GM12878 (cell line): ENCODE measurements at regions not wholly inside any gene's neighbourhood (a gene's known extent, or its start where the extent isn't known, plus 50 kb on each side); places are given as distances from the start of the nearest gene placed in this dataset.

Source experiments
- ATAC-seq: fragments of 200-7000 bp; cut with Tn5 transposase; 3 replicates; pipeline ENCODE4 v1.9.1; 2020; ENCODE audit warnings: mild to moderate bottlenecking, moderate library complexity
- BruUV-seq: library from RNA; stranded (reverse); fragments of 400-500 nt; replicated peaks from 2 replicates; lab custom pipeline; 2021; lab: Mats Ljungman, UMichigan
- CTCF ChIA-PET: fragments of 300-600 bp; sonication (Branson Sonifier 250); formaldehyde crosslinking; extraction: SDS; loops from one replicate; lab custom pipeline; 2021; ENCODE audit warnings: inconsistent platforms; lab: Yijun Ruan, JAX
- POLR2A ChIA-PET: fragments of 350-600 bp; formaldehyde crosslinking; extraction: SDS; loops from one replicate; lab custom pipeline; 2021; ENCODE audit warnings: inconsistent platforms; lab: Charles Lee
- RAD21 ChIA-PET: fragments of 300-600 bp; sonication (Branson Sonifier 250); formaldehyde crosslinking; loops from one replicate; lab custom pipeline; 2023; ENCODE audit warnings: antibody characterized with exemption; ENCODE audit not compliant: unreplicated experiment; lab: Charles Lee
- SMC1A ChIA-PET: fragments of 300-600 bp; sonication (Branson Sonifier 250); formaldehyde crosslinking; loops from one replicate; lab custom pipeline; 2023; ENCODE audit not compliant: unreplicated experiment, uncharacterized antibody; lab: Charles Lee
- DNase-seq: peaks from one replicate; pipeline ENCODE4 v3.0.0-alpha.2; 2011; ENCODE audit warnings: low read depth, low spot score
- FAIRE-seq: peaks from 3 replicates; lab custom pipeline; 2011; peaks lifted over from hg19 to GRCh38; lab: Jason Lieb, UNC
- H2AFZ ChIP-seq: 2 replicates; pipeline ENCODE4 v1.6.0; 2011; ENCODE audit warnings: low read depth, low read length, control low read depth; ENCODE audit not compliant: control insufficient read depth
- H3K27ac ChIP-seq: 2 replicates; pipeline ENCODE4 v1.5.1; 2011; ENCODE audit warnings: control low read depth; ENCODE audit not compliant: control insufficient read depth, insufficient read depth
- H3K27me3 ChIP-seq, 2 experiments: replicated peaks in 1 of 2; 2 replicates each; pipeline versions ENCODE4 v1.6.0 to v1.6.1; 2011; ENCODE audit warnings: low read length in 1 of 2; ENCODE audit not compliant: control insufficient read depth in 2 of 2, insufficient read depth in 2 of 2
- H3K36me3 ChIP-seq, 2 experiments: 2 replicates each; pipeline ENCODE4 v1.5.1; 2011; ENCODE audit warnings: low read length in 1 of 2; ENCODE audit not compliant: control insufficient read depth in 2 of 2, insufficient read depth in 2 of 2
- H3K4me1 ChIP-seq: 2 replicates; pipeline ENCODE4 v1.6.1; 2011; ENCODE audit warnings: mild to moderate bottlenecking, low read length, moderate library complexity, mixed read lengths; ENCODE audit not compliant: control insufficient read depth, insufficient read depth
- H3K4me2 ChIP-seq: 2 replicates; pipeline ENCODE4 v1.6.0; 2011; ENCODE audit warnings: control low read depth; ENCODE audit not compliant: control insufficient read depth, insufficient read depth
- H3K4me3 ChIP-seq: fragments of 200-600 bp; sonication (generic); 2 replicates; pipeline ENCODE4 v1.5.1; 2016
- H3K79me2 ChIP-seq: 2 replicates; pipeline ENCODE4 v1.6.0; 2011; ENCODE audit warnings: low read length; ENCODE audit not compliant: control insufficient read depth, insufficient read depth
- H3K9ac ChIP-seq: 2 replicates; pipeline ENCODE4 v1.8.0; 2011; ENCODE audit warnings: low read length, control low read depth, mixed read lengths; ENCODE audit not compliant: control insufficient read depth, insufficient read depth
- H3K9me3 ChIP-seq: replicated peaks from 3 replicates; pipeline ENCODE4 v1.5.1; 2011; ENCODE audit warnings: mild to moderate bottlenecking, low read length; ENCODE audit not compliant: control insufficient read depth, insufficient read depth
- H4K20me1 ChIP-seq: 2 replicates; pipeline ENCODE4 v1.6.0; 2011; ENCODE audit not compliant: control insufficient read depth, insufficient read depth
- CREB1 ChIP-seq: IDR thresholded peaks from 2 replicates; pipeline ENCODE4 v1.6.1; 2012; ENCODE audit warnings: low read depth, mild to moderate bottlenecking, inconsistent platforms
- DPF2 ChIP-seq: fragments of 450-650 bp; IDR thresholded peaks from 2 replicates; pipeline ENCODE4 v1.6.1; 2017; ENCODE audit warnings: mild to moderate bottlenecking
- EGR1 ChIP-seq, 2 experiments: IDR thresholded peaks; 1 replicate in 1 of 2; 2 replicates in 1 of 2; pipeline ENCODE4 v1.6.1; 2011 to 2012; ENCODE audit warnings: low read depth in 2 of 2, low read length in 2 of 2, borderline replicate concordance in 1 of 2, mild to moderate bottlenecking in 1 of 2, moderate library complexity in 1 of 2
- ESRRA ChIP-seq: IDR thresholded peaks from 2 replicates; pipeline ENCODE4 v1.6.1; 2012; ENCODE audit warnings: mild to moderate bottlenecking, low read length, improper control_type of control experiment
- JUNB ChIP-seq: IDR thresholded peaks from 2 replicates; pipeline ENCODE4 v1.6.1; 2016; ENCODE audit warnings: antibody characterized with exemption, mild to moderate bottlenecking
- JUND ChIP-seq: IDR thresholded peaks from 2 replicates; pipeline ENCODE4 v1.6.1; 2012; ENCODE audit warnings: low read depth, mild to moderate bottlenecking, low read length, improper control_type of control experiment, moderate library complexity
- LARP7 ChIP-seq: fragments of 450-650 bp; IDR thresholded peaks from 2 replicates; pipeline ENCODE4 v1.6.1; 2017; ENCODE audit warnings: mild to moderate bottlenecking
- NBN ChIP-seq: fragments of 450-650 bp; IDR thresholded peaks from 2 replicates; pipeline ENCODE4 v1.6.1; 2016
- PKNOX1 ChIP-seq: fragments of 450-650 bp; IDR thresholded peaks from 2 replicates; pipeline ENCODE4 v1.6.1; 2016; ENCODE audit warnings: mild to moderate bottlenecking
- RAD51 ChIP-seq: fragments of 450-650 bp; IDR thresholded peaks from 2 replicates; pipeline ENCODE4 v1.6.1; 2016; ENCODE audit warnings: moderate library complexity, mild to moderate bottlenecking, inconsistent platforms
- SIN3A ChIP-seq: IDR thresholded peaks from 2 replicates; pipeline ENCODE4 v1.6.1; 2012; ENCODE audit warnings: low read depth, low read length, improper control_type of control experiment
- SMC3 ChIP-seq: IDR thresholded peaks from 2 replicates; pipeline ENCODE4 v1.6.1; 2011; ENCODE audit warnings: low read length, improper control_type of control experiment, borderline replicate concordance
- STAT1 ChIP-seq: fragments of 450-650 bp; conservative IDR thresholded peaks from 2 replicates; pipeline ENCODE4 v1.6.1; 2014; ENCODE audit warnings: antibody characterized with exemption, mild to moderate bottlenecking
- TCF3 ChIP-seq: IDR thresholded peaks from 2 replicates; pipeline ENCODE4 v1.6.1; 2012; ENCODE audit warnings: low read depth, mild to moderate bottlenecking, low read length, borderline replicate concordance; ENCODE audit not compliant: insufficient read depth
- ZBTB33 ChIP-seq: fragments of 450-650 bp; IDR thresholded peaks from 2 replicates; pipeline ENCODE4 v1.6.1; 2017; ENCODE audit warnings: mild to moderate bottlenecking
- ZNF207 ChIP-seq: fragments of 450-650 bp; IDR thresholded peaks from 2 replicates; pipeline ENCODE4 v1.6.1; 2014; ENCODE audit warnings: antibody characterized with exemption, mild to moderate bottlenecking, borderline replicate concordance
- ZNF24 ChIP-seq: fragments of 450-650 bp; IDR thresholded peaks from 2 replicates; pipeline ENCODE4 v1.6.1; 2017; ENCODE audit warnings: antibody characterized with exemption, mild to moderate bottlenecking
- in situ Hi-C: fragments of 300-500 bp; cut with MboI; formaldehyde crosslinking; loops from 9 replicates; pipeline ENCODE4 v1.14.3; 2018; ENCODE audit warnings: mixed read lengths
- intact Hi-C: fragments of 100-400 bp; cut with micrococcal nuclease; formaldehyde crosslinking; loops from one replicate; pipeline ENCODE4 v1.14.2; 2022; ENCODE audit not compliant: unreplicated experiment
- TF ChIP-seq, protein P1 (sequence below): fragments of 450-650 bp; formaldehyde crosslinking; IDR thresholded peaks from 2 replicates; pipeline ENCODE4 v1.4.0; 2022; ENCODE audit warnings: mild to moderate bottlenecking, moderate library complexity
- TF ChIP-seq, protein P2 (sequence below): IDR thresholded peaks from 2 replicates; pipeline ENCODE4 v1.6.1; 2011; ENCODE audit warnings: borderline replicate concordance, low read depth, mild to moderate bottlenecking, moderate library complexity, mixed read lengths, low read length; ENCODE audit not compliant: insufficient read depth; ENCODE audit errors: extremely low read length

- Histone ChIP-seq H3K9ac (no peak overlapping the region), H3K27ac (no peak overlapping the region), H3K79me2 (no peaks in the 10 kb centered on the region), H3K4me2 (no peak overlapping the region), H2AFZ (no peak overlapping the region), H3K27me3 (no peaks in the 10 kb centered on the region; a peak in 1 of 4 replicates), H3K36me3 (no peaks in the 10 kb centered on the region), H3K4me1 (no peaks in the 10 kb centered on the region), H3K4me3 (no peak overlapping the region), H3K9me3 (no peaks in the 10 kb centered on the region), H4K20me1 (no peaks in the 10 kb centered on the region)
- in situ Hi-C loops: no loop called here
- ChIA-PET POLR2A (no interaction called here), RAD21 (no interaction called here), SMC1A (no interaction called here), CTCF (no interaction called here)
- no peak for DNase-seq
- FAIRE-seq: no peak
- ATAC-seq: no peak
- intact Hi-C loops: no loop called here
- BruUV-seq: no TSS peak
- TF ChIP-seq RAD51 (no peak), CREB1 (no peak), ZNF207 (no peak), JUND (no peak), NBN (no peak), EGR1 (IDR thresholded peaks at IDR 0.05; ENCODE audit: borderline replicate concordance in 1 of 2, low read depth in 2 of 2, low read length in 2 of 2) (no peak), PKNOX1 (no peak), JUNB (no peak), ZNF24 (no peak), TCF3 (no peak), LARP7 (no peak), ESRRA (no peak), STAT1 (no peak), ZBTB33 (no peak), DPF2 (no peak), SMC3 (no peak), SIN3A (no peak)
- TF ChIP-seq, protein P1, sequence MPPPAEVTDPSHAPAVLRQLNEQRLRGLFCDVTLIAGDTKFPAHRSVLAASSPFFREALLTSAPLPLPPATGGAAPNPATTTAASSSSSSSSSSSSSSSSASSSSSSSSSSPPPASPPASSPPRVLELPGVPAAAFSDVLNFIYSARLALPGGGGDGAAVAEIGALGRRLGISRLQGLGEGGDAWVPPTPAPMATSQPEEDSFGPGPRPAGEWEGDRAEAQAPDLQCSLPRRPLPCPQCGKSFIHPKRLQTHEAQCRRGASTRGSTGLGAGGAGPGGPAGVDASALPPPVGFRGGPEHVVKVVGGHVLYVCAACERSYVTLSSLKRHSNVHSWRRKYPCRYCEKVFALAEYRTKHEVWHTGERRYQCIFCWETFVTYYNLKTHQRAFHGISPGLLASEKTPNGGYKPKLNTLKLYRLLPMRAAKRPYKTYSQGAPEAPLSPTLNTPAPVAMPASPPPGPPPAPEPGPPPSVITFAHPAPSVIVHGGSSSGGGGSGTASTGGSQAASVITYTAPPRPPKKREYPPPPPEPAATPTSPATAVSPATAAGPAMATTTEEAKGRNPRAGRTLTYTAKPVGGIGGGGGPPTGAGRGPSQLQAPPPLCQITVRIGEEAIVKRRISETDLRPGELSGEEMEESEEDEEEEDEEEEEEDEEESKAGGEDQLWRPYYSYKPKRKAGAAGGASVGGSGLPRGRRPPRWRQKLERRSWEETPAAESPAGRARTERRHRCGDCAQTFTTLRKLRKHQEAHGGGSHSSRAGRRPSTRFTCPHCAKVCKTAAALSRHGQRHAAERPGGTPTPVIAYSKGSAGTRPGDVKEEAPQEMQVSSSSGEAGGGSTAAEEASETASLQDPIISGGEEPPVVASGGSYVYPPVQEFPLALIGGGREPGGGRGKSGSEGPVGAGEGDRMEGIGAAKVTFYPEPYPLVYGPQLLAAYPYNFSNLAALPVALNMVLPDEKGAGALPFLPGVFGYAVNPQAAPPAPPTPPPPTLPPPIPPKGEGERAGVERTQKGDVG (CRISPR knock-in tag): no peak
- TF ChIP-seq, protein P2, sequence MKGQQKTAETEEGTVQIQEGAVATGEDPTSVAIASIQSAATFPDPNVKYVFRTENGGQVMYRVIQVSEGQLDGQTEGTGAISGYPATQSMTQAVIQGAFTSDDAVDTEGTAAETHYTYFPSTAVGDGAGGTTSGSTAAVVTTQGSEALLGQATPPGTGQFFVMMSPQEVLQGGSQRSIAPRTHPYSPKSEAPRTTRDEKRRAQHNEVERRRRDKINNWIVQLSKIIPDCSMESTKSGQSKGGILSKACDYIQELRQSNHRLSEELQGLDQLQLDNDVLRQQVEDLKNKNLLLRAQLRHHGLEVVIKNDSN: no peak
These were observed 543.1 kb downstream of the TUSC7 start for GRCh38 chr3:117252651-117253050.
